IPS-20b (cell line): ENCODE measurements at regions not wholly inside any gene's neighbourhood (a gene's known extent, or its start where the extent isn't known, plus 50 kb on each side); places are given as distances from the start of the nearest gene placed in this dataset.
"Not testable (repeated sequence)": the region's sequence is repeated elsewhere in the genome, so short reads cannot be mapped to it uniquely, and the experiment has no call there.

Source experiments
- H3K27ac ChIP-seq: one replicate; pipeline ENCODE4 v1.5.1; 2013; ENCODE audit warnings: low read length
- H3K27me3 ChIP-seq: 2 replicates; pipeline ENCODE4 v1.6.1; 2013; ENCODE audit warnings: mild to moderate bottlenecking, low read length, inconsistent platforms; ENCODE audit not compliant: insufficient read depth
- H3K36me3 ChIP-seq: 2 replicates; pipeline ENCODE4 v1.6.1; 2013; ENCODE audit warnings: low read depth, mild to moderate bottlenecking, inconsistent platforms, low read length, moderate library complexity; ENCODE audit not compliant: insufficient read depth
- H3K4me1 ChIP-seq: 2 replicates; pipeline ENCODE4 v1.6.1; 2013; ENCODE audit warnings: mild to moderate bottlenecking, control low read depth, inconsistent platforms, low read length, moderate library complexity; ENCODE audit not compliant: insufficient read depth
- H3K4me3 ChIP-seq: 2 replicates; pipeline ENCODE4 v1.5.1; 2013; ENCODE audit warnings: mild to moderate bottlenecking, low read length, inconsistent platforms
- H3K9ac ChIP-seq: 2 replicates; pipeline ENCODE4 v1.6.1; 2013; ENCODE audit warnings: low read depth, mild to moderate bottlenecking, inconsistent platforms, low read length, moderate library complexity
- H3K9me3 ChIP-seq: 2 replicates; pipeline ENCODE4 v1.6.1; 2013; ENCODE audit warnings: mild to moderate bottlenecking, low read depth, low read length, inconsistent platforms; ENCODE audit not compliant: insufficient read depth

- no peak overlapping the region for H3K27ac ChIP-seq
- no peak overlapping the region for H3K4me3 ChIP-seq
- no peaks in the 10 kb centered on the region for H3K9me3 ChIP-seq
- H3K4me1 ChIP-seq: no peaks in the 10 kb centered on the region
- H3K9ac ChIP-seq: no peak overlapping the region
- H3K36me3 ChIP-seq: no peaks in the 10 kb centered on the region
- H3K27me3 ChIP-seq: no peaks in the 10 kb centered on the region
Measured at GRCh38 chr6:131443014-131443413, 130.0 kb upstream of the ARG1 start.

- Histone ChIP-seq H3K27ac (no peak overlapping the region), H3K9me3 (no peaks in the 10 kb centered on the region), H3K27me3 (no peaks in the 10 kb centered on the region), H3K4me1 (no peaks in the 10 kb centered on the region), H3K4me3 (no peak overlapping the region), H3K36me3 (no peaks in the 10 kb centered on the region), H3K9ac (no peak overlapping the region)
Measured at GRCh38 chr6:131443514-131443913, 129.5 kb upstream of the ARG1 start.

DNA sequence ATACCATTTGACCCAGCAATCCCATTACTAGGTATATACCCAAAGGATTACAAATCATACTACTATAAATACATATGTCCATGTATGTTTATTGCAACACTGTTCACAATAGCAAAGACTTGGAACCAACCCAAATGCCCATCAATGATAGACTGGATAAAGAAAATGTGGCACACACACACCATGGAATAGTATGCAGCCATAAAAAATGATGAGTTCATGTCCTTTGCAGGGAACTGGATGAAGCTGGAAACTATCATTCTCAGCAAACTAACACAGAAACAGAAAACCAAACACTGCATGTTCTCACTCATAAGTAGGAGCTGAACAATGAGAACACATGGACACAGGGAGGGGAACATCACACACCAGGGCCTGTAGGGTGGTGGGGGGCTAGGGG, 127.7 kb upstream of the ARG1 start:
- not testable (repeated sequence) for H3K36me3 ChIP-seq, H3K4me1 ChIP-seq, H3K27me3 ChIP-seq, H3K9me3 ChIP-seq, H3K4me3 ChIP-seq, H3K9ac ChIP-seq, H3K27ac ChIP-seq

GRCh38 chr6:131450861-131451260, 122.2 kb upstream of the ARG1 start:
- H3K4me1 ChIP-seq: no peaks in the 10 kb centered on the region
- H3K9me3 ChIP-seq: no peaks in the 10 kb centered on the region
- no peak overlapping the region for H3K4me3 ChIP-seq
- H3K27me3 ChIP-seq: no peaks in the 10 kb centered on the region
- no peaks in the 10 kb centered on the region for H3K36me3 ChIP-seq
- no peak overlapping the region for H3K9ac ChIP-seq
- no peak overlapping the region for H3K27ac ChIP-seq

GRCh38 chr6:131451321-131452144, 121.5 kb upstream of the ARG1 start:
- Histone ChIP-seq H3K27ac (no peak overlapping the region), H3K4me3 (no peak overlapping the region), H3K9me3 (no peaks in the 10 kb centered on the region), H3K27me3 (no peaks in the 10 kb centered on the region), H3K4me1 (no peaks in the 10 kb centered on the region), H3K36me3 (no peaks in the 10 kb centered on the region), H3K9ac (no peak overlapping the region)

DNA sequence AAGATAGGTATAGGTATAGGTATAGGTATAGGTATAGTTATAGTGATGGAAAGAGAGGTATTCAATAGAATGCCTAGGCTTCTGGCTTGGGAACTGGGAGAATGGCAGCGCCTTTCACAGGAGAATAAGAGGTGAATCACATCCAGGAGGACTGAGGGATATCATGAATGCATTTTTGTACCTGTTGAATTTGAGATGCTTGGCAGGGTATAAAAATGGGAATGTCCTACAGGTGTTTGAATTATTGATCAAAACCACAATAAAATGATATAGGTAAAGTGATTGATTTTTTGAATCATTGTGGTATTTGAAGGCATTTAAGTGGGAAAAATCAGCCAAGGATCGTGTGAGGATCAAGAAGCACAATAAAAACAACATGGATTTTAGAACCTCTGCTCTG, 119.2 kb upstream of the ARG1 start:
- no peaks in the 10 kb centered on the region for H3K36me3 ChIP-seq
- no peak overlapping the region for H3K27ac ChIP-seq
- H3K9ac ChIP-seq: no peak overlapping the region

DNA sequence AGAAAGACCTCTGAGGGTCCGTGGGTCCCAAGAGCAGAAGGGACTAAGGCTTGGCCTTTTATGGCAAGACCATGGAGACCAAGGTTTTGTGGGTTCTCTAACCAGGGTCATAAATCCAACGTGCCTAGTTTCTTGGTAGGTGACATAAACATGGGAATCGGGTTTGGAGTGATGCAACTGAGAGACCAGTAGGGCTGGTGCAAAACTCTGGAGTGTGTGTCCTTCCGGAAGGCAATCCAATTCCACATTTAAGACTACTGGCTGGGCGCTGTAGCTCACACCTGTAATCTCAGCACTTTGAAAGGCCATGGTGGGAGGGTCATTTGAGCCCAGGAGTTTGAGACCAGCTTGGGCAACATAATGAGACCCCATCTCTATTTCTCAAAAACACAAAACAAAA, 116.5 kb upstream of the ARG1 start:
- Histone ChIP-seq H3K27ac (no peak overlapping the region), H3K9me3 (no peaks in the 10 kb centered on the region), H3K27me3 (no peaks in the 10 kb centered on the region), H3K36me3 (no peaks in the 10 kb centered on the region), H3K9ac (no peak overlapping the region), H3K4me3 (no peak overlapping the region), H3K4me1 (peaks cover 10% of the 10 kb centered on the region; the same call in 1 of the 2 replicates)

More for the DNA sequence above, 119.2 kb upstream of the ARG1 start:
- Histone ChIP-seq H3K9me3 (no peaks in the 10 kb centered on the region), H3K27me3 (no peaks in the 10 kb centered on the region), H3K4me3 (no peak overlapping the region), H3K4me1 (no peaks in the 10 kb centered on the region)

- no peak overlapping the region for H3K4me3 ChIP-seq
- H3K27ac ChIP-seq: no peak overlapping the region
- H3K36me3 ChIP-seq: no peaks in the 10 kb centered on the region
- H3K4me1 ChIP-seq: peaks cover 10% of the 10 kb centered on the region; the same call in 1 of the 2 replicates
- H3K9ac ChIP-seq: no peak overlapping the region
- H3K27me3 ChIP-seq: no peaks in the 10 kb centered on the region
- H3K9me3 ChIP-seq: no peaks in the 10 kb centered on the region
Measured at GRCh38 chr6:131459005-131459404, 114.0 kb upstream of the ARG1 start.

DNA sequence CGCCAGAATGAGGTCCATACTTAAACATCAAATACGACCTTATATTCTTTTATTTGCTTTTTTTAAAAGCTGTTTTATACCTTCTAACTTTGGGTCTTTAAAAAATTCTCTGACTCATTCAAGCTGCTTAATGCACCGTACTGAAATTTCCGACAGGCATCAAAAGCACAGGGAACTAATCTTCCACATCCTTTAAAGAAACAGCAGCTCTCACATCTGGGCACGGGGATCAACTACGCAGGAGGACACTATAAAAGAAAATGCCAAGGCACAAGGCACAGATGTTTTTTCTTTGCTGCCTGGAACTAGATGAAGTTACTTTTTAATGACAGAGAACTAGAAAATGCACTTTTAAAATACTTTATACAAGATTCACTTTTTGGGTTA, 112.4 kb upstream of the ARG1 start:
- Histone ChIP-seq H3K36me3 (no peaks in the 10 kb centered on the region), H3K27me3 (no peaks in the 10 kb centered on the region), H3K9ac (no peak overlapping the region), H3K27ac (no peak overlapping the region), H3K4me3 (no peak overlapping the region), H3K9me3 (no peaks in the 10 kb centered on the region), H3K4me1 (peaks cover 10% of the 10 kb centered on the region; the same call in 1 of the 2 replicates)

GRCh38 chr6:131469130-131469529, 103.9 kb upstream of the ARG1 start:
- no peak overlapping the region for H3K4me3 ChIP-seq
- no peaks in the 10 kb centered on the region for H3K36me3 ChIP-seq
- H3K27ac ChIP-seq: no peak overlapping the region
- H3K4me1 ChIP-seq: no peaks in the 10 kb centered on the region
- no peaks in the 10 kb centered on the region for H3K27me3 ChIP-seq
- H3K9me3 ChIP-seq: no peaks in the 10 kb centered on the region
- no peak overlapping the region for H3K9ac ChIP-seq

GRCh38 chr6:131470534-131470933, 102.5 kb upstream of the ARG1 start:
- Histone ChIP-seq H3K9me3 (no peaks in the 10 kb centered on the region), H3K4me3 (no peak overlapping the region), H3K27me3 (no peaks in the 10 kb centered on the region), H3K36me3 (no peaks in the 10 kb centered on the region), H3K27ac (no peak overlapping the region), H3K9ac (no peak overlapping the region), H3K4me1 (no peaks in the 10 kb centered on the region)

- no peaks in the 10 kb centered on the region for H3K36me3 ChIP-seq
- no peak overlapping the region for H3K27ac ChIP-seq
- H3K9me3 ChIP-seq: no peaks in the 10 kb centered on the region
- no peak overlapping the region for H3K9ac ChIP-seq
- H3K27me3 ChIP-seq: no peaks in the 10 kb centered on the region
- H3K4me1 ChIP-seq: no peaks in the 10 kb centered on the region
- H3K4me3 ChIP-seq: no peak overlapping the region
Measured at GRCh38 chr6:131471331-131471730, 101.7 kb upstream of the ARG1 start.
